Natural killer cell (primary cell): ENCODE measurements at regions not wholly inside any gene's neighbourhood (a gene's known extent, or its start where the extent isn't known, plus 50 kb on each side); places are given as distances from the start of the nearest gene placed in this dataset.

Experiments used
- ATAC-seq, 3 donors: fragments of 150-1000 bp in 2 of 3; fragments of 200-7000 bp in 1 of 3; cut with Tn5 transposase; 1 replicate in 1 of 3; 2 replicates in 2 of 3; pipeline ENCODE4 v1.10.0; 2021; ENCODE audit warnings: mild to moderate bottlenecking in 2 of 3, moderate library complexity in 2 of 3
- DNase-seq, 2 donors: peaks; one replicate each; pipeline versions ENCODE4 v3.0.0 to v3.0.0-alpha.2; 2013 to 2021; ENCODE audit warnings: mixed read lengths in 1 of 2
- H3K27ac ChIP-seq: one replicate; pipeline ENCODE4 v1.5.1; 2013; ENCODE audit warnings: mild to moderate bottlenecking, low read length
- H3K27me3 ChIP-seq: one replicate; pipeline ENCODE4 v1.6.1; 2013; ENCODE audit warnings: low read length; ENCODE audit not compliant: control insufficient read depth, insufficient read depth
- H3K36me3 ChIP-seq: one replicate; pipeline ENCODE4 v1.6.1; 2013; ENCODE audit warnings: low read length; ENCODE audit not compliant: control insufficient read depth, insufficient read depth
- H3K4me1 ChIP-seq: one replicate; pipeline ENCODE4 v1.6.1; 2013; ENCODE audit warnings: low read length; ENCODE audit not compliant: control insufficient read depth, insufficient read depth
- H3K4me3 ChIP-seq: one replicate; pipeline ENCODE4 v1.5.1; 2013; ENCODE audit warnings: low read length
- H3K9me3 ChIP-seq: one replicate; pipeline ENCODE4 v1.6.1; 2013; ENCODE audit warnings: low read length; ENCODE audit not compliant: control insufficient read depth, insufficient read depth
- H3K27ac Mint-ChIP-seq, 2 donors: one replicate each; pipeline ENCODE4 v1.8.0; 2022; ENCODE audit warnings: mild to moderate bottlenecking in 2 of 2, mixed read lengths in 2 of 2, moderate library complexity in 1 of 2
- H3K27me3 Mint-ChIP-seq, 2 donors: one replicate each; pipeline ENCODE4 v1.8.0; 2022; ENCODE audit warnings: low read depth in 2 of 2, mixed read lengths in 2 of 2
- H3K36me3 Mint-ChIP-seq: one replicate; pipeline ENCODE4 v1.8.0; 2022; ENCODE audit warnings: mixed read lengths
- H3K4me1 Mint-ChIP-seq, 2 donors: one replicate each; pipeline ENCODE4 v1.8.0; 2022; ENCODE audit warnings: mixed read lengths in 2 of 2
- H3K4me3 Mint-ChIP-seq: one replicate; pipeline ENCODE4 v1.8.0; 2022; ENCODE audit warnings: mild to moderate bottlenecking, moderate library complexity, mixed read lengths
- H3K9me3 Mint-ChIP-seq, 2 donors: one replicate each; pipeline ENCODE4 v1.8.0; 2022; ENCODE audit warnings: mixed read lengths in 2 of 2
- CTCF ChIP-seq: fragments of 200-600 bp; IDR thresholded peaks from one replicate; pipeline ENCODE4 v1.8.0; 2022; ENCODE audit warnings: antibody characterized with exemption
- WGBS: methylation state at CpG from one replicate; pipeline ENCODE4 v1.1.7; 2013; ENCODE audit warnings: missing lambda C conversion rate; ENCODE audit not compliant: insufficient coverage; 5-methylcytosine and 5-hydroxymethylcytosine counted together
- intact Hi-C: fragments of 100-400 bp; cut with micrococcal nuclease; formaldehyde crosslinking; loops from one replicate; pipeline ENCODE4 v1.14.2; 2022

GRCh38 chr7:138369797-138370196, 90.3 kb upstream of the TRIM24 start:
- Histone ChIP-seq H3K27me3 (no peaks in the 10 kb centered on the region), H3K36me3 (no peaks in the 10 kb centered on the region), H3K4me1 (no peaks in the 10 kb centered on the region), H3K9me3 (peaks cover 38% of the 10 kb centered on the region), H3K27ac (no peak overlapping the region), H3K4me3 (no peak overlapping the region)
- no peak for DNase-seq
- intact Hi-C loops = no loop called here
- Mint-ChIP-seq H3K36me3 (peaks cover 12% of the 10 kb centered on the region), H3K4me3 (no peak overlapping the region), H3K27ac (no peak overlapping the region), H3K9me3 (peaks cover 6 to 8% of the 10 kb centered on the region in 2 donors), H3K27me3 (no peaks in the 10 kb centered on the region), H3K4me1 (no peaks in the 10 kb centered on the region)
- no peak for ATAC-seq
- no peak for TF ChIP-seq CTCF
- WGBS = no CpG with 5 or more reads among the region's 1 CpG

- peaks cover 12% of the 10 kb centered on the region for H3K36me3 Mint-ChIP-seq
- H3K27me3 Mint-ChIP-seq = no peaks in the 10 kb centered on the region
- intact Hi-C loops = no loop called here
- TF ChIP-seq CTCF = no peak
- peaks cover 6 to 8% of the 10 kb centered on the region in 2 donors for H3K9me3 Mint-ChIP-seq
- H3K9me3 ChIP-seq = peaks cover 34% of the 10 kb centered on the region
- H3K4me1 ChIP-seq = no peaks in the 10 kb centered on the region
- 82% methylated on average over 2 of the region's 2 CpGs for WGBS
- DNase-seq (no peak), ATAC-seq (no peak)
- no peak overlapping the region for H3K4me3 ChIP-seq
- no peaks in the 10 kb centered on the region for H3K4me1 Mint-ChIP-seq
- H3K27me3 ChIP-seq = no peaks in the 10 kb centered on the region
- H3K27ac Mint-ChIP-seq = no peak overlapping the region
- H3K36me3 ChIP-seq = no peaks in the 10 kb centered on the region
- H3K4me3 Mint-ChIP-seq = no peak overlapping the region
- H3K27ac ChIP-seq = no peak overlapping the region
Observed at GRCh38 chr7:138370956-138371355, 89.1 kb upstream of the TRIM24 start.

GRCh38 chr7:138374119-138374693, 85.9 kb upstream of the TRIM24 start:
- no peak overlapping the region for H3K4me3 Mint-ChIP-seq
- peaks cover 4 to 5% of the 10 kb centered on the region in 2 donors for H3K9me3 Mint-ChIP-seq
- no peak for DNase-seq
- Histone ChIP-seq H3K4me3 (no peak overlapping the region), H3K27ac (no peak overlapping the region), H3K4me1 (no peaks in the 10 kb centered on the region), H3K27me3 (no peaks in the 10 kb centered on the region), H3K36me3 (no peaks in the 10 kb centered on the region), H3K9me3 (peaks cover 19% of the 10 kb centered on the region)
- H3K27me3 Mint-ChIP-seq = no peaks in the 10 kb centered on the region
- TF ChIP-seq CTCF = no peak
- no peak for ATAC-seq
- peaks cover 12% of the 10 kb centered on the region for H3K36me3 Mint-ChIP-seq
- no peaks in the 10 kb centered on the region for H3K4me1 Mint-ChIP-seq
- H3K27ac Mint-ChIP-seq = no peak overlapping the region
- intact Hi-C loops = no loop called here
- WGBS = 100% methylated on average over 2 of the region's 3 CpGs

- Histone ChIP-seq H3K4me1 (no peaks in the 10 kb centered on the region), H3K27me3 (no peaks in the 10 kb centered on the region), H3K36me3 (no peaks in the 10 kb centered on the region), H3K27ac (no peak overlapping the region), H3K9me3 (no peaks in the 10 kb centered on the region), H3K4me3 (no peak overlapping the region)
- no peak overlapping the region for H3K27ac Mint-ChIP-seq
- no peaks in the 10 kb centered on the region for H3K27me3 Mint-ChIP-seq
- no peaks in the 10 kb centered on the region for H3K4me1 Mint-ChIP-seq
- intact Hi-C loops = no loop called here
- 83% methylated on average over 1 of the region's 2 CpGs for WGBS
- no peaks in the 10 kb centered on the region for H3K36me3 Mint-ChIP-seq
- ATAC-seq = no peak
- H3K4me3 Mint-ChIP-seq = no peak overlapping the region
- no peaks in the 10 kb centered on the region for H3K9me3 Mint-ChIP-seq
- no peak for DNase-seq
- TF ChIP-seq CTCF = no peak
Observed at GRCh38 chr7:138377306-138377705, 82.8 kb upstream of the TRIM24 start.
